CD4-positive, alpha-beta T cell treated with Interferon alpha-2 for 1 hour (primary cell): ENCODE measurements at regions not wholly inside any gene's neighbourhood (a gene's known extent, or its start where the extent isn't known, plus 50 kb on each side); places are given as distances from the start of the nearest gene placed in this dataset.
"Not testable (repeated sequence)": the region's sequence is repeated elsewhere in the genome, so short reads cannot be mapped to it uniquely, and the experiment has no call there.

Experiments used
- DNase-seq, 2 donors: peaks; one replicate each; pipeline ENCODE4 v3.0.0-alpha.2; 2020 to 2022

DNA sequence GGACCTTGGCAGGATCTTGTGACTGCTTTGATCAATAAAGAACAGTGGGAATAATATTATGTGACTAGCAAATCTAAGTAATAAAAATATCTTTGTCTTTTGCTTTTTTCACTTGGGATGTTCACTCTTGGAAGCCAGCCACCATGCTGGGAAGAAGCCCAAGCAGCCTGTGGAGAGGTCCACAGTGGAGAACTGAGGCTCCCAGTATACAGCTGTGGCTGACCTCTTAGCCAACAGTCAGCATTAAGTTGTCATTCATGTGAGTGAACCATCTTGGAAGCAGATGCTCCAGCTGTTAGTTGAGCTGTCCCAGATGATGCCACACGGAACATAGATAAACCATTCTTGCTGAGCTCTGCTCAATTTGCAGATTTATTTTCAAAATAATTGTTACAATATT, 160.0 kb downstream of the OSR1 start:
- no peak for DNase-seq

GRCh38 chr2:19195661-19196060, 162.8 kb downstream of the OSR1 start:
- DNase-seq, result no peak

DNA sequence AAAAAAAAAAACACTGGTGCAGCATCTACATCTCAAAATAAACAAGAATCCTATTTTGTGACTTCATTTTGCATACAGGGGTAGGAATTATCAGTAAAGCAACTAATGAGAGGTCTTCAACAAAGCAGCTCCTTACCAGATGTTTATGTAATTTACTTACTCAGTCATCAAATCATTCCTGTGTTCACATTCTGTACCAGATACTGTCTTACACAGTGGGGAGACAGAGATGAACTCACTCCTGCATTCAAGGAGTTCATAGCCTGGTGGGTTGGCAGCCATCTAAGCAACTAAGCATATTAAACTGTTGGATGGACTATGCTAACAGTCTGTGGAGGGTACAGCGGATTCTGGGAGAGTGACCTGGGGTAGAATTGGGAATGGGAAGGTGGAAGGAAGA, 169.0 kb downstream of the OSR1 start:
- no peak for DNase-seq

DNA sequence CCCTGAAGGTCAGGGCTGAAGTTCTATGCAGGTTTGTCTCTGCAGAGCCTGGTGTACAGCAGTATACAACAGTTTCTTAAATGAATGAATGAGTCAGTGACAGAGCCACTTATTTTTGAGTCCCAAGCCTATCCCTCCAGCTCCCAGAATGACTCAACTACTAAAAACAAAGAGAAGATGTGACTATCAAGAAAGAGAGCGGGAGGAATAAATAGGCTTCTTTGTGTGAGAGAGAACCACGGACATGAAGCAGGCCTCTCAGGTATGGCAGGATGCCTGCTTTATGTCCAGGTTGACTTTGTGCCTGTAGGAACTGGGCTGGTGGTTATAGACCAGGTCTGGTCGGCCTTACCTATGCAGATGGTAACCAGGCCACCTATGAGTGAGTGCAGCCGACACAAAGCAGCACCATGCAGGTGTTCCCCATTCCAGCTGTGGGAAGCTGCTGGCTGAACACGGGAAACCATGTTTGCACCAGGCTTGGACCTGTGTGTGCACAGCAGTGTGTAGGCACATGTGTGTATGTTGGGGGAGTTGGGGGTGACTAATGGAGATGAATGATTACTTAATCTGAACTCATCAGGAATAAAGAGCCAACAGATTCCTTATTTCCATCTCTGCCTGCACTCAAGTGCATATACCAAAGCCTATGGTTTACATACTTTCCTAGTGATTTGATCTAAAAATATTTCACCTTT, 171.0 kb downstream of the OSR1 start:
- no peak for DNase-seq

GRCh38 chr2:19185086-19185485, 173.3 kb downstream of the OSR1 start:
- DNase-seq, result no peak

DNA sequence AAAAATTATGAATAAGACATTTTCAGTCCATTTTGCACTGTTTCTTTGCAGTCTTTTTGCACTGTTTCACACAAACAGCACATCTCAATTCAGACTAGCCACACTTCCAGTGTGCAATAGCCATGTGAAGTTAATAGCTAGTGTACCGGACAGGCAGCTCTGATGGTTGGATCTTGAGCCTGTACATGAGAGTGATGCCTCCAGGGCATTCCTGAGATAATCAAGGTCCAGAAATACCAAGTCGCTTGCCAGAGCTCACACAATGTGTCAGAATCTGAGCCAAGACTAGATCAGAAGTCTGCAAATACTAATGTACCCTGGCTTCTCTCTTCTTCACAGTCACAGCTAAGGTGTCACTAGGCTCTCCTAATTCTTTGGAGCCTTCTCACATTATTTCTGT, 180.2 kb downstream of the OSR1 start:
- DNase-seq, result no peak

- DNase-seq, result no peak
Measured at GRCh38 chr2:19176977-19177376, 181.4 kb downstream of the OSR1 start.

DNA sequence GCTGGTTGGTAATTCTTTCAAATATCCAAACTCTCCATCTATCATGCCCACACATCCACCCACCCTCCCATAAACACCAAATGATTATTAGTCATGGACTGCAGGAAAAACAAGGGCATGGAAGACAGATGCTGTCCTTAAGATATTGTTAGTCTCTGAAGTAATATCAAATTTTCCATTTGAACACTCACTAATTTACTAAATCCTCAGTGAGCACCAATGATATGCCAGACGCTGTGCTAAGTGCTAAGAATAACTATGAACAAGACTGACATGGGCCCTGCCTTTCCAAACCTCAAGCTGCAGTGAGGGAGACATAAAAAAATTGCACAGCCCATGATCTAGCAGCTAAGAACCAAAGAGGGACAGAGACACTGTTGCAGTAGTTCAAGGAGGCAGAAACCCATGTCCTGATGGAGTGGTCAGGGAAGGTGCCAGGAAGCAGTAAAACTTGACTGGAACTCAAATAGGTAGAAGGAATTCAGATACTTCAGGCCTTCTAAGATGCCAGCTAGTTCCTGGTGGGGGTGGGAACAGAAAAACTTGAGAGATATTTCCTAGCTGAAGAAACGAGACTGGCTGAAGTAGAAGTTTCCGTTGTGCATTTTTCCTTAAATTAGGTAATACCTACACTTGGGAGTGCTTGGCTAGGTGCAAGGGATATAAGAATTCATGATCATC, 182.1 kb downstream of the OSR1 start:
- DNase-seq, result no peak

- DNase-seq, result no peak
Measured at GRCh38 chr2:19174176-19174575, 184.2 kb downstream of the OSR1 start.

- DNase-seq, result no peak
Measured at GRCh38 chr2:19171409-19171808, 187.0 kb downstream of the OSR1 start.

GRCh38 chr2:19169134-19169768, 189.2 kb downstream of the OSR1 start:
- no peak for DNase-seq

GRCh38 chr2:19164099-19164498, 194.3 kb downstream of the OSR1 start:
- DNase-seq, result not testable (repeated sequence)

DNA sequence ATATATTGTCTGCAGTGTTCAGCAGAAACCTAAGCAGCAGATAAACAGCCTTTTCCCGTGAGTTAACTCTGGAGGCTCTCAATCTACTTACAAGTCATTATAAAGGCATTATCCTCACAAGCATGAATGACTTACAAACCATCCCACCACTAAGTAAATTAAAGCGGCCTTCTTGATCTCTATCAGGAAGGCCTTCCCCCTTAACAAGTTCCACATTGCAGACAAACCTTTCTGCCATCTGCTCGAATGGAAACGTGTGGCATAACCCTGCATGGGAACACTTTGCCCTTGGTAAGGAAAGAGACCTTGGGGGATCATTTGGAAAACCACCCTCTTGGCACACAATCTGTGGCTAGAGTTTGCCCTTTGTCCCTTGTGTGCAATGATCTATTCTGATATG, 199.5 kb downstream of the OSR1 start:
- no peak for DNase-seq

GRCh38 chr2:19158211-19158610, 200.2 kb downstream of the OSR1 start:
- DNase-seq, result no peak

- no peak for DNase-seq
Measured at GRCh38 chr2:19156646-19157045, 201.8 kb downstream of the OSR1 start.

GRCh38 chr2:19150726-19151125, 207.7 kb downstream of the OSR1 start:
- DNase-seq, result no peak

GRCh38 chr2:19146867-19147266, 211.6 kb downstream of the OSR1 start:
- DNase-seq, result no peak

DNA sequence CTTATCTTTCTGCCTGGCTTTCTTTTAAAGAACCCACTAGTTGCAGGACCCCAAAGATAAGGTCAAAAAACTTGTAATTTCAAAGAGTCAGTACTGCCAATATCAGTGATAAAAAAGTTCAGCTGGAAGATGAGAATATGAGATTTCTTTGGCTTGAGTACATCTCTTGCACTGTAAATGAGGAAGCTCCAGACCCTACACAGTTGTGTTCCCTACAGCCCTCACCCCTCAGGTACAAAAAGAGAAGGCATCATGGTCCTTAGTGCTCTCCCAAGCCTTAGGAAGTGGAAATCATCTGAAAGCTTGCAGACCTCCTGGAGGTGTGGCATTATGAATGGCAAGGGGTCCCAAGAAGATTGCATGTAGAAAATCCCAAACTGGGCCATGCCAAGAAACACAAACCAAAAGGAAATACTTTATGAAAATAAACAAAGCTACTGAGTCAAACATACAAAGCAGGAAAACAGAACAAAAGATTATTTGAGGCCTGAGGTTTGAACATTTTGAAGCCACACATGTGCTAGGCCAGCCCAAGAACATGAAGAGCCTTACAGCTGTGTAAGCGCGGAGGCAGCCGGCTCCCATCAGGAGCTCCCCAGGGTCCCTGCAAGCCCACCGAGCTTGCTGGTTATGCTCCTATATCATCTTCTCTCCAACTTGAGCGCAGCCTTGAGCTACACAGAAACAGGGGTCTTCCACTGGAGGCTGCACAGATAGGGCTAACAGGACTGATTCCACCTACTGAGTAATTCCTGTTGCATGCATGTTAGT, 217.0 kb downstream of the OSR1 start:
- DNase-seq, result no peak

DNA sequence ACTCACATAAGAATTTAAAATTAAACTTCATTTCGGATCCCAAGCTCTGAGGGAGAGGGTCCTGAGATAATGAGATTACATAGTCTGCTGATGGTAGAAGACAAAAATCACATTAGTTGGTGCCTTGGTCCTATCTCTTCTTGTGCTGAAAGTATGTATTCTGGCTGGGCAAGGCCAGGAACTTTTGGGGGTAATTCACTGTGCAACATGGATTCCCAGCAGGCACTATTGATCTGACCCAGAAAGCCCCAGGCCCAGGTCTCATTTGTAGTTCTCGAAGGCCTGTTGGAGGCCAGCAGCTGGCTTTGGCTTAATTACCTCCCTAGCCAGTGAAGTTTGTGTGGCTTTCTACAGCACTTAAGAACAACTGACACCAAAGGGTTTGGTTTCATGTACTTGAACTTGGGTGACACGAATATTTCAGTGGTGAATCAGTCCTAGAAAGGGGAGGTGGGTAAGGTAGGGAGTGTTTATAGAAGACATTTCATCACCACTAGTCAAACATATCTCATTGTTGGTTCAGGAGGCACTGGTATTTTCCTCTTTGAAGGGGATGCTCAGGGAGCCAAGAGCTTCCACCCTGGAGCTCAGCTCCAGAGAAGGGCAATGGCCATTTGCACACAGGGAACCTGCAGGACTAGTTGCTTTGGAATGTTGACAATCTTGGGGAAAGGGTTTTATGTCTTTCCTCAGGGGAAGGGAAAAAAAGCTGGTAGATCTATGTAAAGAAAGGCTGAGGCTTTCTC, 217.8 kb downstream of the OSR1 start:
- DNase-seq, result no peak

- DNase-seq, result no peak
Measured at GRCh38 chr2:19139386-19139785, 219.0 kb downstream of the OSR1 start.

- DNase-seq, result no peak
Measured at GRCh38 chr2:19138264-19138825, 220.1 kb downstream of the OSR1 start.

- no peak for DNase-seq
Measured at GRCh38 chr2:19137433-19137832, 221.0 kb downstream of the OSR1 start.
